Islet of Langerhans (tissue), 1 donor: ENCODE measurements at regions not wholly inside any gene's neighbourhood (a gene's known extent, or its start where the extent isn't known, plus 50 kb on each side); places are given as distances from the start of the nearest gene placed in this dataset.
A peak's percentile ranks its signal among the peaks of the same experiment; 100 is the strongest.
"Not testable (repeated sequence)": the region's sequence is repeated elsewhere in the genome, so short reads cannot be mapped to it uniquely, and the experiment has no call there.

Source experiments
- FAIRE-seq: peaks from one replicate; lab custom pipeline; 2011; peaks lifted over from hg19 to GRCh38; lab: Jason Lieb, UNC

GRCh38 chr16:14002416-14002990, 68.6 kb upstream of the MRTFB start:
- no peak for FAIRE-seq

DNA sequence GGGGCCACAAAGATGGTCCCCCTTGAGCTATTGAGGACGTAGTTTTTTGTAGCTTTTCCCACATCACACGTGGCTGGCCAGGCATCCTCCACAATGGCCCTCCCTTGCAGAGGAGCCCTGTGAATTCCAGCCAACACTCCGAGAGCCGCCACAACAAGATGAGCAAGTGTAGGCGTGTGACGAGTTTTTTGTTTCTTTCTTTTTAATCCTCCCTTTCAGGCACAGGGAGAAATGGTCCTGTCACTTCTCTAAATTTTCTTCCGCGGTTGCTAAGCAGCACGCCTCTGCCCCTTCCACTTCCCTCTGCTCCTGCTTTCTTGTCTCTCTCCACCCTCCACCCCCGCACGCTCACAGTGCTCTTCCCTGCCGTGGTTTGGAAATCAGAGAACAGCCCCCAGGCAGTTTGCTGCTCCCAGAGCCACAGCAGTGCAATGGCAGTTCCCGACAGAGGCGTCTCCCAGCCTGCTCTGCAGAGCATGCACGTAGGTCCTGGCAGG, 68.0 kb upstream of the MRTFB start:
- FAIRE-seq = no peak

DNA sequence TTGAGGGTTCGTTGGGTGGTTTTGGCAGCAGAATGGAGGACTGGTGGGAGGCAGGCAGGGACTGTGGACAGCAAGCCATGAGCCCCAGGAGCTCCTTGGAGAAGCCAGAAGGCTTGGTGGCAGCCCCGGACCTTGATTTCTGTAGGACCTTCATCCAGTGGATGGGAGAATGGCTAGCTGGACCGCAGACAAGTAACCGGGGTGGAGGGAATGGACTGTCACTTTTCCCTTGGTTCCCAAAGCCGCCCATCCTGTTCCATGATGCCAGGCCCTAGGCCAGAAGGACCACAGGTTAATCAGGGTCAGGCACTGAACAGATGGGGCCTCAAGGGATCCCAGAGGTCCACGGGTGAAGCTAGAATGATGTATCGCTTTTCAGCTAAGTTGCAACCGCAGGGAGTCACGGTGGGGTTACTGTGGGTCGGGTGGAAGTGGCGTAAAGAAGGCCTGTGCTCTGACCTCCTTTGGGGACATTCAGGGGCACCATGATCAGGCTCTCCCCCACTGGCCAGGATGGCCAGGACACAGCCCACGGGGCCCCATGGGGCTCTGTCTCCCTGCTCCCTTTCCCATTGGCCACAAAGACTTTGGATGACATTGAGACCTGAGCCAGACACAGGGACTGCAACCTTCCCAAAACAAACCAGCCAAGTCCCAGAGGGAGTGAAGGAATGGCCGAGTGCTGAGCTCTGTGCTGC, 66.9 kb upstream of the MRTFB start:
- FAIRE-seq = no peak

- no peak for FAIRE-seq
These were observed 66.3 kb upstream of the MRTFB start for GRCh38 chr16:14004729-14005315.

- FAIRE-seq = no peak
These were observed 65.8 kb upstream of the MRTFB start for GRCh38 chr16:14005335-14005734.

GRCh38 chr16:14007450-14007849, 63.7 kb upstream of the MRTFB start:
- FAIRE-seq = no peak

- no peak for FAIRE-seq
These were observed 60.1 kb upstream of the MRTFB start for GRCh38 chr16:14011001-14011400.

DNA sequence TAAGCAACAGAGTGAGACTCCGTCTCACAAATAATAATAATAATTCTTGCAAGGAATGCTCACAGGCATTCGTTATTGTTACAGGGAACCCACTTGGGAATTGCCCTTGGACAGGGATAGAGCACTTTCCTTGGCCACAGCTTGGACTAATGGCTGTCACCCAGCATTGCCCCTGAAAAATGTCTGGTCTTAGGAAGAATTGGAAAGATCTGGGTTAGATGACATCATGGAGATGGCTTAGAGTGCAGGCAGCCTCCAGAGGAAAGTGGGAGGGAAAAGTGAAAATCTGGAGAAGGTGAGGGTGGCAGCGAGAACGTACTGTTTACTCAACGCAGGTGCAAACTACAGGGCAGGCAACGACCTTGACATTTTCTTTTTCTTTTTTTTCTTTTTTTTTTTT, 59.3 kb upstream of the MRTFB start:
- FAIRE-seq = no peak

DNA sequence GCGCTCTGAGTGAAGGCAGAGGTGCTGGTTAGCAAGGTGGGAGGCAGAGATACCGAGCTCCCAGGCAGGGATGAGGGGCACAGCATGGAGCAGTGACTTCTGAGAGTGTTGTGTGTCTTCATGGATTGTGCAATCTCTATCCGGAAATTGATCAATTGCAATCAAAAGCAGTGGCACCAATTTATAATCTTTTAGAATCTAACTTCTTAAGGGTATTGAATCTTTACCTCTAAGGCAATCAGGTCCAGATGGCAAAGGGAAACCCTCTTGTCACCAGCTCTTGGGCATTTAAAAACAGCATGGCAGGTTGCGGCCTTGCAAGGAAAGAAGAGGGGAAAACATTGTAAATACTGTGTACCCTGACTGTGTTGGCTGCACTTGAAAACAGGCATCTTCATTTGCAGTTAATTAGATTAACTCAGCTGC, 58.0 kb upstream of the MRTFB start:
- FAIRE-seq = no peak

DNA sequence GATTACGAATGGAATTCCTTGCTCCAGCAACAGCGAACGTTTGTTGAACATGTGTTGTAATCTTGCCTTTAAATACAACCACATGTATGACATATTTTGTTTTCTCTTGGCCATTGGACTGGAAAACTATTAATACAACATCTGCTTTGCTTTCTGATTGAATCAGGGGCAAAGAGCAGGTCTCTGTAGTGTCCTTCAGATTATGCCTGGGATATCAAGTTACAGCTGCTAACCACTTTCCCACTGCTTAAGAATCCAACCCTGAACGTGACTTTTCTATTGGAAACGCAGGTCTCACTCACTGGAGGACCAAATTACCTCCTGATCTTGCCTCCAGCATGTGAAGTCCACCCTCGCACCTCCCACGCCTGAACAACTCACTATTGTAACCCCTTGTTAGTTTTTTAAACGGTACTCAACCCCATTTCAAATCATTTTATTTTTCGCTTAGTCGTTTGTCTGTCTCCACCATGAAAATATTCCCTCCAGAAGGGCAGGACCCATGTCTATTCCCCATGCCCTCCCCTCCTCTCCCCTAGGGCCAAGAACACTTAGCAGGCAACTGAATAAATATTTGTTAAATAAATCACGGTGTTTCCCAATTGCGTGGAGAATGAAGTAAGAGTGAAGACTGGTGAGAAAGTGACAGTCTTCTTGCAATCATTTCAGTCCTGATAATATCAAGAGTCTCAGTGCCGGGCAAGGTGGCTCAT, 57.4 kb upstream of the MRTFB start:
- FAIRE-seq = peak; percentile 17

- no peak for FAIRE-seq
These were observed 56.9 kb upstream of the MRTFB start for GRCh38 chr16:14014284-14014625.

DNA sequence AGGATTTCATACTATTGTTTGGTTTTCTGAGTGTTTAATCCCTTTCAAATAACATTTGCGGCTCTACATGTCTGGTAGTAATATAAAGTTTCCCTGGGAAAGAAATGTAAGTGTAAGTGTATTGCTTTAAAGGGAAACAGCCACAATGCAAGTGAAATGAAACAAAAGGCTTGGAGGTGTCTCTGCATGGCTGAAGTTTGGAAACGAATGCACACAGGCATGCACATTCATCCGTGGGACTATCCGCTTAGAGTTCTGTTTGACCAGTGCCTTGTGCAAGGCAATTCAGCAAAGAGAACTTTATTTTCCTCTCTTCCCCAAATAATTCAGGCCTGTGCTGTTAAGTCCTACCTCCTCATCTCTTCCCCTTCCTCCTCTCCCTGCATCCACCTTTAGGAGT, 56.1 kb upstream of the MRTFB start:
- no peak for FAIRE-seq

DNA sequence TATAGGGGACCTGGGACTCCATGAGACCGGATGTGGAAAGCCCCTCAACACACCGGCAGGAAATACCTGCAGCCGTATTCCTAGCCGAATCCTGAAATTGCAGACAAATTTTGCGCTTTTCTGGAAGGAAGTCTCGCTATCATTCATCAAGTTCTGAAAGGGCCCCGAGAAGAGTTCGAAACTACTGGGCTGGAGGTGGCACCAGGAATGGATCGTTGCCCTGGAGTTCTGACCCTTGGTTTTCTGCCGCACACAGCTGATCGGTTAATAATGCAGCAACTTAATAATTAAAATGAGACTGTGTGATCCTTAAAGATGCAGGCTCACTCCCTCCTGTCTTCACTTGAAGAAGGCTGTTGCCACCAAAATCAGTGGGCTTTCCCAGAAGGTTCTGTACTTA, 55.7 kb upstream of the MRTFB start:
- no peak for FAIRE-seq

GRCh38 chr16:14015948-14016347, 55.2 kb upstream of the MRTFB start:
- FAIRE-seq = no peak

DNA sequence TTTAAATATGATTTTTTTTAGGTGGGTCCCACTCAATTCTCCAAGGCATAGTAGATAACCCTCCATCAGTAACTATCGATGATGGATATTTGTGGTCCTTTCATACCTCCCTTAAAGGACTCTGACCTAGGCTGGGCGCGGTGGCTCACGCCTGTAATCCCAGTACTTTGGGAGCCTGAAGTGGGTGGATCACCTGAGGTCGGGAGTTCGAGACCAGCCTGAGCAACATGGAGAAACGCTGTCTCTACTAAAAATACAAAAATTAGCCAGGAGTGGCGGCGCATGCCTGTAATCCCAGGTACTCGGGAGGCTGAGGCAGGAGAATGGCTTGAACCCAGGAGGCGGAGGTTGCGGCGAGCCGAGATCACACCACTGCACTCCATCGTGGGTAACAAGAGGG, 54.8 kb upstream of the MRTFB start:
- FAIRE-seq = not testable (repeated sequence)

DNA sequence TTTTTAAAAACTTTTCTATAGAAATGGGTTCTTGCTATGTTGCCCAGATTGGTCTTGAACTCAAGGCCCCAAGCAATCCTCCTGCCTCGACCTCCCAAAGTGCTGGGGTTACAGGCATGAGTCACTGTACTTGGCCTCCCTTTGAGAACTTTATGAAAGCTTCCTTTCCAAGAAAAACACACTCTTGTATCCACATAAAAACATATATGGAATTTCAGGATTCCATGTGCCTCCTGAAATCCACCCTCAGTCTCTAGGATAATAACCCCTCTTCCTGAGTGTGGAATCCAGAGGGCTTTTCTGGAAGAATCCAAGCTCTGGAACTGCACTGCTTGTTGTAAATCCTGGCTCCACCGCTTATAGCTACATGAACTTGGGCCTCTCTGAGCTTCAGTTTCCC, 53.2 kb upstream of the MRTFB start:
- FAIRE-seq = no peak

DNA sequence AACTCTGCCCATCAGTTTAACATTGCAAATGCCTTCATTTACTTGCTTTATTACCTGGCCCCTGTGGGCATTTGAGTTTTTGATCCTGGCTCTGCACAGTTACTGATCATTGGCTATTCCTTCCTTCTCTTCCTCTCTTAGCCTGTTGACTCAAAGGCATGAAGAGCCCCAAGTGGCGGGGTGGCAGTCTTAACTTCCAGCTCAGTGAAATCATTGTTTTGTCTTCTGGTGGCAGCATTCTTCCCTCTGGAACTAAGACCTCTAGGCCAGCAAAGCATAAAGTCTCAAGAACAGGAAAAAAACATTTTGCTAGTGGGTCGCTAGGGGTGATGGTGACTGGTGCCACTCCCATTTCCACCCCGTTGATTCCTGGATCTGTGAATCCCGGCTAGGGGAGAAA, 52.3 kb upstream of the MRTFB start:
- FAIRE-seq = no peak

DNA sequence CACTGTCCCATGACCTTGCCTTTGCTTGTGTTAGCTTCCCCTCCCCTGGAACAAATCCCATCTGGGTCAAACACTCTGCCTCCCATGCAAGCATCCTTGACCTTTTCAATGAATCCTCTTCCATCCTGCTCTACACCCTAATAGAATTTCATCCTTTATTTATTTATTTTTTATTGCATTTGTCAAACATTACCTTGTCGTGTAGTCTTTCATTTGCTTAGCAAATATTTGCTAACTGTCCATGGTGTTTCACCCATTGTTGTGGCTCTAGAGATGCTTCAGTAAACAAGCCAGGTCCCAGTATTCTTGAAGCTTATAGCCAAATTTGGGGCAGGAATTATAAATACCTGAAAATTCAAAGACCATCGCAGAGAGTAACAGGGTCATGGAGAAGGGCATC, 51.0 kb upstream of the MRTFB start:
- FAIRE-seq = no peak
